K562 (cell line): ENCODE measurements at regions not wholly inside any gene's neighbourhood (a gene's known extent, or its start where the extent isn't known, plus 50 kb on each side); places are given as distances from the start of the nearest gene placed in this dataset.

Experiments used
- CBFA2T3 ChIP-seq: fragments of 450-650 bp; IDR thresholded peaks from 2 replicates; pipeline ENCODE4 v1.6.1; 2017
- CEBPB ChIP-seq: fragments of 450-650 bp; IDR thresholded peaks from 2 replicates; pipeline ENCODE4 v1.6.1; 2016; ENCODE audit warnings: missing genetic modification characterization, missing compliant biosample characterization
- GTF2A2 ChIP-seq: IDR thresholded peaks from 2 replicates; pipeline ENCODE4 v1.6.1; 2016; ENCODE audit warnings: mild to moderate bottlenecking, missing genetic modification characterization, missing compliant biosample characterization
- MEIS2 ChIP-seq: fragments of 450-650 bp; IDR thresholded peaks from 2 replicates; pipeline ENCODE4 v1.6.1; 2014; ENCODE audit warnings: mild to moderate bottlenecking; ENCODE audit not compliant: partially characterized antibody
- NRF1 ChIP-seq, 2 experiments: fragments of 450-650 bp; IDR thresholded peaks in 1 of 2; conservative IDR thresholded peaks in 1 of 2; 2 replicates each; pipeline ENCODE4 v1.6.1; 2014; ENCODE audit warnings: mild to moderate bottlenecking in 2 of 2
- ZNF408 ChIP-seq: fragments of 250-450 bp; sonication (Bioruptor Pico); IDR thresholded peaks from 2 replicates; pipeline ENCODE4 v1.4.0; 2020; ENCODE audit warnings: low read depth, mild to moderate bottlenecking, moderate library complexity
- ZNF41 ChIP-seq: fragments of 250-450 bp; sonication (Bioruptor Pico); conservative IDR thresholded peaks from 2 replicates; pipeline ENCODE4 v1.4.0; 2020; ENCODE audit warnings: mild to moderate bottlenecking
- ZNF76 ChIP-seq: fragments of 250-450 bp; sonication (Bioruptor Pico); IDR thresholded peaks from 2 replicates; pipeline ENCODE4 v1.4.0; 2020; ENCODE audit warnings: mild to moderate bottlenecking, moderate library complexity, borderline replicate concordance
- TF ChIP-seq, protein P1 (sequence below), 3 experiments: IDR thresholded peaks in 2 of 3; conservative IDR thresholded peaks in 1 of 3; 2 replicates each; pipeline ENCODE4 v1.5.1; 2011 to 2012; ENCODE audit warnings: low read length in 3 of 3, mild to moderate bottlenecking in 3 of 3, control low read depth in 2 of 3, improper control_type of control experiment in 1 of 3, inconsistent platforms in 1 of 3, low read depth in 1 of 3, mixed read lengths in 1 of 3, moderate library complexity in 1 of 3; ENCODE audit not compliant: insufficient read depth in 2 of 3

- TF ChIP-seq CBFA2T3 (no peak), NRF1 (conservative IDR thresholded peaks at IDR 0.05 in 1 of 2, IDR thresholded peaks at IDR 0.05 in 1 of 2) (no peak), ZNF76 (CRISPR knock-in tag) (no peak), ZNF41 (no peak), MEIS2 (no peak), ZNF408 (no peak), CEBPB (tag) (no peak), GTF2A2 (tag) (no peak)
- TF ChIP-seq, protein P1, sequence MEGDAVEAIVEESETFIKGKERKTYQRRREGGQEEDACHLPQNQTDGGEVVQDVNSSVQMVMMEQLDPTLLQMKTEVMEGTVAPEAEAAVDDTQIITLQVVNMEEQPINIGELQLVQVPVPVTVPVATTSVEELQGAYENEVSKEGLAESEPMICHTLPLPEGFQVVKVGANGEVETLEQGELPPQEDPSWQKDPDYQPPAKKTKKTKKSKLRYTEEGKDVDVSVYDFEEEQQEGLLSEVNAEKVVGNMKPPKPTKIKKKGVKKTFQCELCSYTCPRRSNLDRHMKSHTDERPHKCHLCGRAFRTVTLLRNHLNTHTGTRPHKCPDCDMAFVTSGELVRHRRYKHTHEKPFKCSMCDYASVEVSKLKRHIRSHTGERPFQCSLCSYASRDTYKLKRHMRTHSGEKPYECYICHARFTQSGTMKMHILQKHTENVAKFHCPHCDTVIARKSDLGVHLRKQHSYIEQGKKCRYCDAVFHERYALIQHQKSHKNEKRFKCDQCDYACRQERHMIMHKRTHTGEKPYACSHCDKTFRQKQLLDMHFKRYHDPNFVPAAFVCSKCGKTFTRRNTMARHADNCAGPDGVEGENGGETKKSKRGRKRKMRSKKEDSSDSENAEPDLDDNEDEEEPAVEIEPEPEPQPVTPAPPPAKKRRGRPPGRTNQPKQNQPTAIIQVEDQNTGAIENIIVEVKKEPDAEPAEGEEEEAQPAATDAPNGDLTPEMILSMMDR (IDR thresholded peaks at IDR 0.05 in 2 of 3, conservative IDR thresholded peaks at IDR 0.05 in 1 of 3; ENCODE audit: insufficient read depth in 2 of 3, low read depth in 1 of 3, low read length in 3 of 3): no peak
Measured at GRCh38 chr1:83787246-83787998, 211.5 kb downstream of the TTLL7 start.
